Activated naive CD4-positive, alpha-beta T cell treated with anti-CD3 and anti-CD28 coated beads for 36 hours (primary cell): ENCODE measurements at regions not wholly inside any gene's neighbourhood (a gene's known extent, or its start where the extent isn't known, plus 50 kb on each side); places are given as distances from the start of the nearest gene placed in this dataset.

Experiments used
- CTCF ChIA-PET: fragments of 350-600 bp; sonication (Branson Sonifier 250); formaldehyde crosslinking; loops from one replicate; lab custom pipeline; 2021; ENCODE audit warnings: antibody characterized with exemption; lab: Charles Lee
- DNase-seq: peaks from one replicate; pipeline ENCODE4 v3.0.0-alpha.2; 2020
- H3K27ac Mint-ChIP-seq: one replicate; pipeline ENCODE4 v1.8.0; 2021; ENCODE audit warnings: mild to moderate bottlenecking, mixed read lengths
- H3K27me3 Mint-ChIP-seq: one replicate; pipeline ENCODE4 v1.8.0; 2021; ENCODE audit warnings: low read depth, mixed read lengths
- H3K36me3 Mint-ChIP-seq: one replicate; pipeline ENCODE4 v1.8.0; 2021; ENCODE audit warnings: low read depth, mixed read lengths
- H3K4me1 Mint-ChIP-seq: one replicate; pipeline ENCODE4 v1.8.0; 2021; ENCODE audit warnings: low read depth, mixed read lengths
- H3K4me3 Mint-ChIP-seq: one replicate; pipeline ENCODE4 v1.8.0; 2021; ENCODE audit warnings: mild to moderate bottlenecking, moderate library complexity, mixed read lengths
- H3K9me3 Mint-ChIP-seq: one replicate; pipeline ENCODE4 v1.8.0; 2021; ENCODE audit warnings: mixed read lengths
- intact Hi-C: fragments of 100-400 bp; cut with micrococcal nuclease; formaldehyde crosslinking; loops from one replicate; pipeline ENCODE4 v1.15.1; 2023

DNA sequence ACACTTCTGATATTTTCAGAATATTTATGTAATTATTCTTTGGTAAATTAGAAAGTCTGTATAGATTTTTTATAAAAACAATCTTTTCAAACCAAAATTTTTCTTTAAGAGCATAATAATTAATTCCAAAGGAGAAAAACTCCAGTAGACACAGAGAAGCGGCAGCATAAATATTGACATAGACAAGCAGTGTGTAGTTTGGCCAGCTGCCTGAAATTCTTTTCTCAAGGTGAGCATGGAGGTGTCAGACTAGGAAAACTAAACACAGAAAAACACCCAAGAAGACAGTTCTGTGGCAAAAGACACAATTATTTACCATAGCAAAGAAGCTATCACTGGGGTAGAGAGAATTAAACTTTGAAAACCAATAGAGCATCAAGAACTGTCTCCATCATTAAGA is 82.4 kb downstream of the KLF6 start:
- intact Hi-C loops = no loop called here
- Mint-ChIP-seq H3K4me3 (no peak overlapping the region), H3K27ac (no peak overlapping the region), H3K36me3 (no peaks in the 10 kb centered on the region), H3K27me3 (no peaks in the 10 kb centered on the region), H3K9me3 (no peaks in the 10 kb centered on the region), H3K4me1 (no peaks in the 10 kb centered on the region)
- CTCF ChIA-PET = no interaction called here
- DNase-seq = no peak

GRCh38 chr10:3702056-3702546 is 82.9 kb downstream of the KLF6 start:
- Mint-ChIP-seq H3K27me3 (no peaks in the 10 kb centered on the region), H3K4me1 (no peaks in the 10 kb centered on the region), H3K36me3 (no peaks in the 10 kb centered on the region), H3K27ac (no peak overlapping the region), H3K4me3 (no peak overlapping the region), H3K9me3 (no peaks in the 10 kb centered on the region)
- CTCF ChIA-PET = no interaction called here
- DNase-seq = no peak
- intact Hi-C loops = no loop called here

GRCh38 chr10:3701491-3701890 is 83.5 kb downstream of the KLF6 start:
- H3K4me1 Mint-ChIP-seq = no peaks in the 10 kb centered on the region
- no peak overlapping the region for H3K4me3 Mint-ChIP-seq
- CTCF ChIA-PET = no interaction called here
- H3K27me3 Mint-ChIP-seq = no peaks in the 10 kb centered on the region
- H3K9me3 Mint-ChIP-seq = no peaks in the 10 kb centered on the region
- no peak overlapping the region for H3K27ac Mint-ChIP-seq
- no peaks in the 10 kb centered on the region for H3K36me3 Mint-ChIP-seq
- intact Hi-C loops = no loop called here
- DNase-seq = no peak

DNA sequence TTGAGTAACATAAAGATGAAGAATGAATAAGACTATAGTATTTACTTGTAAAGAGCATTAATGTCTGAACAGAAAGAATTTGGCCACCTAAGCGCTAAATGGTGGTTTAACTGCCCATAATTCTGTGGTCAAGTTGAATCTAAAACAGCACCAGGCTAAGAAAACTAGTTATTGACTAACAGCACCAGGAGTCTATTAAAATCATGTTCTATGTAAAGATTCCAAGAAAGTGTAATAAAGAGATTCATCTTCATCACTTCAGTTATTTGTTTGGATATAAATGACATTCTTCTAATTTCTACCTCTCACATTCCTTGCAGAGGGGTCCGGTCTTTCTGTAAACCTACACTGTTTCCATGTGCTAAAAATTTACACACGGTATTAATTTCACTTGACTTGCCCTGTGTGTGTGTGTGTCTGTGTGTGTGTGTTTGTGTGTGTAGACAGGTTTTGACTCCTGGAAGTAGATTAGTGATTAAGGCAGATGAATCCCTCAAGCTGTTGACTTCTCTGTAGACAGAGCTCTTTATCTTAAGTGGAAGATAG is 84.4 kb downstream of the KLF6 start:
- Mint-ChIP-seq H3K9me3 (no peaks in the 10 kb centered on the region), H3K4me1 (no peaks in the 10 kb centered on the region), H3K27me3 (no peaks in the 10 kb centered on the region), H3K4me3 (no peak overlapping the region), H3K27ac (no peak overlapping the region), H3K36me3 (no peaks in the 10 kb centered on the region)
- CTCF ChIA-PET = interaction anchor here (0.6 kb wide), 1 partner anchor 32 kb away, joined by 4 read pairs; no protein-coding TSS in a partner anchor
- intact Hi-C loops = no loop called here
- no peak for DNase-seq

GRCh38 chr10:3699916-3700315 is 85.1 kb downstream of the KLF6 start:
- intact Hi-C loops = no loop called here
- H3K9me3 Mint-ChIP-seq = no peaks in the 10 kb centered on the region
- no peaks in the 10 kb centered on the region for H3K27me3 Mint-ChIP-seq
- CTCF ChIA-PET = interaction anchor here (0.9 kb wide), 1 partner anchor 9 kb away, joined by 3 read pairs; no protein-coding TSS in a partner anchor
- no peak overlapping the region for H3K4me3 Mint-ChIP-seq
- H3K36me3 Mint-ChIP-seq = no peaks in the 10 kb centered on the region
- DNase-seq = no peak
- H3K27ac Mint-ChIP-seq = no peak overlapping the region
- H3K4me1 Mint-ChIP-seq = no peaks in the 10 kb centered on the region

DNA sequence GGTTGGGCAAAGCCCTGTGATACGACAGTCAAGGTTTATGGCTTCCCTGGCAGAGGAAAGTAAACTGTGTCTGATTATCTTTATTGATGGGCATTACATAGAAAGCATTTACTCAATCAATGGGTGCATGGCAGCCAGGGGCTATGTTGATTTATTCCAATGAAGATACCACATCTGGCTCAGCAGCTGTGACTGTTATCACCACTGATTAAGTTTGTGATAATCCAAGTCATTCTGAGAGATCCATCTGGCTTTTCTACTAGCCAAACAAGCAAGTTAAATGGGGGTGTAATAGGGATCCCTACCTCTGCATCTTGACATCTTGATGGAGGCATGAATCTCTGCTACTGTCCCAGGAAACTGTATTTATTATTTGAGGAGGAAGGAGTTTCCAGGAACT is 86.7 kb downstream of the KLF6 start:
- H3K36me3 Mint-ChIP-seq = no peaks in the 10 kb centered on the region
- intact Hi-C loops = no loop called here
- no peak overlapping the region for H3K4me3 Mint-ChIP-seq
- no peaks in the 10 kb centered on the region for H3K27me3 Mint-ChIP-seq
- H3K4me1 Mint-ChIP-seq = no peaks in the 10 kb centered on the region
- no peak overlapping the region for H3K27ac Mint-ChIP-seq
- CTCF ChIA-PET = no interaction called here
- H3K9me3 Mint-ChIP-seq = no peaks in the 10 kb centered on the region
- no peak for DNase-seq

GRCh38 chr10:3693698-3694080 is 91.3 kb downstream of the KLF6 start:
- Mint-ChIP-seq H3K9me3 (peaks cover 1% of the 10 kb centered on the region), H3K4me1 (peaks cover 14% of the 10 kb centered on the region), H3K4me3 (no peak overlapping the region), H3K36me3 (no peaks in the 10 kb centered on the region), H3K27me3 (no peaks in the 10 kb centered on the region), H3K27ac (no peak overlapping the region)
- intact Hi-C loops = no loop called here
- CTCF ChIA-PET = no interaction called here
- no peak for DNase-seq

- no peak overlapping the region for H3K4me3 Mint-ChIP-seq
- H3K4me1 Mint-ChIP-seq = peaks cover 14% of the 10 kb centered on the region
- no peaks in the 10 kb centered on the region for H3K27me3 Mint-ChIP-seq
- no peak for DNase-seq
- H3K27ac Mint-ChIP-seq = no peak overlapping the region
- intact Hi-C loops = no loop called here
- peaks cover 1% of the 10 kb centered on the region for H3K9me3 Mint-ChIP-seq
- CTCF ChIA-PET = no interaction called here
- H3K36me3 Mint-ChIP-seq = no peaks in the 10 kb centered on the region
These were observed 91.8 kb downstream of the KLF6 start for GRCh38 chr10:3693022-3693697.

DNA sequence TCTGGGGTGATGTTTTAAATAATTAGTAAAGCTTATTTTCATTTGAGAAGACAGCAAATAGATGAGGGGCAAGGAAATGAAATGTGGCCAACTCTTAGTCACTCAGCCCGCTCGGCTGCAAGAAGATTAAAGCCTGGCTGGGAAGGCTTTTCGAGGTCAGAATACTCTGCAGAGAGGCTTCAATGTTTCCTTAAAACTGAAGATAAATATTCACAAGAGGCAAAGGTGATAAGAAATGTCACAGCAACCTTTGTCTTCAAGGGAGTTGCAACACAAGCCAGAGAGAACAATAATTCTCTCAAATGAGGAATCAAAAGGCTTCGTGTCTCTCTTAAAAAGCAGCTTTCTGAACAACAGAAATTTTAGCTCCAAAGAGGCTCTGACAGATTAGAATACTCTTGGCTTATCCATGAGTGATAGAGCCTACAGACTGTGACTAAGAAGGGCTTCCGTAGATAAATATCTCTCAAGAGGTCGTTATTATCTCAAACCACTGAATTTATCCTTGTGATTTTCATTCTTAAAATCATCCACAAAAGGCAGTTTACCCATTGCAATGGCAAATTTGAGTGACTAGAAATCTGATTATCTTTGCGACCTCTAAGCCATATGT is 92.5 kb downstream of the KLF6 start:
- DNase-seq = no peak
- Mint-ChIP-seq H3K36me3 (no peaks in the 10 kb centered on the region), H3K9me3 (peaks cover 1% of the 10 kb centered on the region), H3K4me1 (peaks cover 14% of the 10 kb centered on the region), H3K27ac (no peak overlapping the region), H3K4me3 (no peak overlapping the region), H3K27me3 (no peaks in the 10 kb centered on the region)
- CTCF ChIA-PET = interaction anchor here (0.5 kb wide), 1 partner anchor 304 kb away, joined by 3 read pairs; no protein-coding TSS in a partner anchor
- intact Hi-C loops = no loop called here

GRCh38 chr10:3691482-3691881 is 93.5 kb downstream of the KLF6 start:
- intact Hi-C loops = no loop called here

GRCh38 chr10:3689871-3690510 is 95.0 kb downstream of the KLF6 start:
- CTCF ChIA-PET = interaction anchor here (0.8 kb wide), 1 partner anchor 10 kb away, joined by 3 read pairs; no protein-coding TSS in a partner anchor

More at GRCh38 chr10:3691482-3691881, 93.5 kb downstream of the KLF6 start:
- Mint-ChIP-seq H3K4me3 (no peak overlapping the region), H3K36me3 (no peaks in the 10 kb centered on the region), H3K27me3 (no peaks in the 10 kb centered on the region), H3K4me1 (peaks cover 14% of the 10 kb centered on the region), H3K27ac (no peak overlapping the region), H3K9me3 (peaks cover 1% of the 10 kb centered on the region)
- DNase-seq = no peak
- CTCF ChIA-PET = no interaction called here

DNA sequence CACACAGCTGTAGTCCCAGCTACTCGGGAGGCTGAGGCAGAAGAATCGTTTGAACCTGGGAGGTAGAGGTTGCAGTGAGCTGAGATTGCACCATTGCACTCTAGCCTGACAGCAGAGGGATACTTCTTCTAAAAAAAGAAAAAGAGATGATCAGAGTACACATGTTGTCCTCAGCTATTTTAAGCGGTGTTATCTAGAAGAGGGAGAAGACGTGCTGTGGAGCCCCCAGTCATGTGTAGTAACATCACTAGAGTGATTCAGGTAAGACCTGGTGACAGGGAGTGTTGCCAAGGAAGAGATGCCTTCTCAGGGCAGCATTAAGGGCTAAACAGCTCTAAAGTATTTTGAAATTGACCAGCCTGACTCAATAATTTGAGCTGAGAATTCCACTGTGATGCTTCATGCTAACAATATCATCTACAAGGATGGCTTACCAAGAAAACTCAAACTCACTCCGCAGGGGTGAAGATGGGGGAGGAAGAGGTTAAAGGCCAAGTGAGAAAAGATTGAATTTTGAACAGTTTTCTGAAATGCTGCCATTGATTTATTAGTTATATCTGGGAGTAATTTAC is 97.4 kb downstream of the KLF6 start:
- no peaks in the 10 kb centered on the region for H3K27me3 Mint-ChIP-seq
- no peaks in the 10 kb centered on the region for H3K36me3 Mint-ChIP-seq
- DNase-seq = no peak
- H3K4me3 Mint-ChIP-seq = no peak overlapping the region
- peaks cover 1% of the 10 kb centered on the region for H3K9me3 Mint-ChIP-seq
- CTCF ChIA-PET = interaction anchor here (0.6 kb wide), 1 partner anchor 371 kb away, joined by 6 read pairs; no protein-coding TSS in a partner anchor
- H3K27ac Mint-ChIP-seq = no peak overlapping the region
- H3K4me1 Mint-ChIP-seq = peaks cover 24% of the 10 kb centered on the region
- intact Hi-C loops = loop anchor here (2.0 to 5.0 kb wide), 2 partner anchors 19 to 70 kb away; no protein-coding TSS in a partner anchor

More at GRCh38 chr10:3689871-3690510, 95.0 kb downstream of the KLF6 start:
- Mint-ChIP-seq H3K9me3 (peaks cover 1% of the 10 kb centered on the region), H3K4me3 (no peak overlapping the region), H3K36me3 (no peaks in the 10 kb centered on the region), H3K4me1 (peaks cover 19% of the 10 kb centered on the region), H3K27me3 (no peaks in the 10 kb centered on the region), H3K27ac (peak overlapping the region; percentile 56)
- intact Hi-C loops = loop anchor here (2.0 to 5.0 kb wide), 2 partner anchors 21 to 67 kb away; no protein-coding TSS in a partner anchor
- DNase-seq = peak; percentile 43
